Activated CD8-positive, alpha-beta memory T cell treated with anti-CD3 and anti-CD28 coated beads, Interleukin-2, amount 50 U/mL, for 24 hours (primary cell): ENCODE measurements at regions not wholly inside any gene's neighbourhood (a gene's known extent, or its start where the extent isn't known, plus 50 kb on each side); places are given as distances from the start of the nearest gene placed in this dataset.

Source experiments
- DNase-seq: peaks from one replicate; pipeline ENCODE4 v3.0.0-alpha.2; 2020; ENCODE audit errors: extremely low read depth

- DNase-seq, result no peak
These were observed 151.0 kb downstream of the INSIG2 start for GRCh38 chr2:118239284-118239683.

- no peak for DNase-seq
These were observed 149.2 kb downstream of the INSIG2 start for GRCh38 chr2:118237451-118237850.

- no peak for DNase-seq
These were observed 144.5 kb downstream of the INSIG2 start for GRCh38 chr2:118232796-118233195.

- no peak for DNase-seq
These were observed 144.1 kb downstream of the INSIG2 start for GRCh38 chr2:118232391-118232790.

- DNase-seq, result no peak
These were observed 143.5 kb downstream of the INSIG2 start for GRCh38 chr2:118231759-118232158.

GRCh38 chr2:118227698-118228508, 139.6 kb downstream of the INSIG2 start:
- DNase-seq, result no peak

- no peak for DNase-seq
These were observed 137.4 kb downstream of the INSIG2 start for GRCh38 chr2:118225666-118226065.

GRCh38 chr2:118224895-118225311, 136.6 kb downstream of the INSIG2 start:
- no peak for DNase-seq

GRCh38 chr2:118223992-118224894, 136.0 kb downstream of the INSIG2 start:
- no peak for DNase-seq

- no peak for DNase-seq
These were observed 135.3 kb downstream of the INSIG2 start for GRCh38 chr2:118223511-118223991.

- no peak for DNase-seq
These were observed 134.6 kb downstream of the INSIG2 start for GRCh38 chr2:118222672-118223421.

- no peak for DNase-seq
These were observed 134.0 kb downstream of the INSIG2 start for GRCh38 chr2:118222273-118222594.

- no peak for DNase-seq
These were observed 133.4 kb downstream of the INSIG2 start for GRCh38 chr2:118221536-118222272.

GRCh38 chr2:118219611-118220010, 131.3 kb downstream of the INSIG2 start:
- no peak for DNase-seq

GRCh38 chr2:118216224-118216623, 128.0 kb downstream of the INSIG2 start:
- DNase-seq, result no peak

GRCh38 chr2:118209727-118210126, 121.5 kb downstream of the INSIG2 start:
- no peak for DNase-seq

- DNase-seq, result no peak
These were observed 119.6 kb downstream of the INSIG2 start for GRCh38 chr2:118207889-118208288.

- no peak for DNase-seq
These were observed 114.5 kb downstream of the INSIG2 start for GRCh38 chr2:118202707-118203303.

- no peak for DNase-seq
These were observed 110.0 kb downstream of the INSIG2 start for GRCh38 chr2:118198268-118198667.

GRCh38 chr2:118197011-118197675, 108.9 kb downstream of the INSIG2 start:
- DNase-seq, result no peak
